PC-3 (cell line): ENCODE measurements at regions not wholly inside any gene's neighbourhood (a gene's known extent, or its start where the extent isn't known, plus 50 kb on each side); places are given as distances from the start of the nearest gene placed in this dataset.
"Not testable (repeated sequence)": the region's sequence is repeated elsewhere in the genome, so short reads cannot be mapped to it uniquely, and the experiment has no call there.

ENCODE experiments used
- EZH2 ChIP-seq: fragments of 300-600 bp; sonication (generic); IDR thresholded peaks from one replicate; pipeline ENCODE4 v1.6.1; 2017; ENCODE audit warnings: antibody characterized with exemption, mild to moderate bottlenecking, low read length; ENCODE audit not compliant: unreplicated experiment
- TF ChIP-seq, protein P1 (sequence below): fragments of 300-600 bp; sonication (generic); conservative IDR thresholded peaks from 2 replicates; pipeline ENCODE4 v1.5.1; 2017; ENCODE audit warnings: antibody characterized with exemption, low read depth, mild to moderate bottlenecking, low read length

DNA sequence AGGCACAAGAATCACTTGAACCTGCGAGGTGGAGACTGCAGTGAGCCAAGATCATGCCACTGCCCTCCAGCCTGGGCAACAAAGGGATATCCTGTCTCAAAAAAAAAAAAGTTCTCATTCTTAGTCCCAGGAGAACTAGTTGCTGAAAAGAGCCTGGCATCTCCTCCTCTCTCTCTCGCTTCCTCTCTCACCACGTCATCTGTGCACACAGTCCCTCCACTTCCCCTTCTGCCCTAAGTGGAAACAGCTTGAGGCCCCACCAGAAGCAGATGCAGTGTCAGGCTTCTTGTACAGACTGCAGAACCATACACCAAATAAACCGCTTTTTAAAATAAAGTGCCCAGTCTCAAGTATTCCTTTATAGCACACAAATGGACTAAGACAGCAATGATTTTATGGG lies 175.3 kb downstream of the NPIPA8 start:
- TF ChIP-seq EZH2, result not testable (repeated sequence)
- TF ChIP-seq, protein P1, sequence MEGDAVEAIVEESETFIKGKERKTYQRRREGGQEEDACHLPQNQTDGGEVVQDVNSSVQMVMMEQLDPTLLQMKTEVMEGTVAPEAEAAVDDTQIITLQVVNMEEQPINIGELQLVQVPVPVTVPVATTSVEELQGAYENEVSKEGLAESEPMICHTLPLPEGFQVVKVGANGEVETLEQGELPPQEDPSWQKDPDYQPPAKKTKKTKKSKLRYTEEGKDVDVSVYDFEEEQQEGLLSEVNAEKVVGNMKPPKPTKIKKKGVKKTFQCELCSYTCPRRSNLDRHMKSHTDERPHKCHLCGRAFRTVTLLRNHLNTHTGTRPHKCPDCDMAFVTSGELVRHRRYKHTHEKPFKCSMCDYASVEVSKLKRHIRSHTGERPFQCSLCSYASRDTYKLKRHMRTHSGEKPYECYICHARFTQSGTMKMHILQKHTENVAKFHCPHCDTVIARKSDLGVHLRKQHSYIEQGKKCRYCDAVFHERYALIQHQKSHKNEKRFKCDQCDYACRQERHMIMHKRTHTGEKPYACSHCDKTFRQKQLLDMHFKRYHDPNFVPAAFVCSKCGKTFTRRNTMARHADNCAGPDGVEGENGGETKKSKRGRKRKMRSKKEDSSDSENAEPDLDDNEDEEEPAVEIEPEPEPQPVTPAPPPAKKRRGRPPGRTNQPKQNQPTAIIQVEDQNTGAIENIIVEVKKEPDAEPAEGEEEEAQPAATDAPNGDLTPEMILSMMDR, result not testable (repeated sequence)
